Endothelial cell (in vitro differentiated cells): ENCODE measurements at regions not wholly inside any gene's neighbourhood (a gene's known extent, or its start where the extent isn't known, plus 50 kb on each side); places are given as distances from the start of the nearest gene placed in this dataset.

Experiments
- DNase-seq: peaks from one replicate; pipeline ENCODE4 v3.0.0; 2021; ENCODE audit warnings: low spot score
- H3K27ac Mint-ChIP-seq: one replicate; pipeline ENCODE4 v1.8.0; 2021; ENCODE audit warnings: mixed read lengths, inconsistent platforms; ENCODE audit not compliant: unreplicated experiment
- H3K27me3 Mint-ChIP-seq: one replicate; pipeline ENCODE4 v1.8.0; 2021; ENCODE audit warnings: mild to moderate bottlenecking, moderate library complexity, mixed read lengths, inconsistent platforms; ENCODE audit not compliant: unreplicated experiment
- H3K36me3 Mint-ChIP-seq: one replicate; pipeline ENCODE4 v1.8.0; 2021; ENCODE audit warnings: mild to moderate bottlenecking, low read depth, mixed read lengths, inconsistent platforms; ENCODE audit not compliant: unreplicated experiment
- H3K4me1 Mint-ChIP-seq: one replicate; pipeline ENCODE4 v1.8.0; 2021; ENCODE audit warnings: mild to moderate bottlenecking, mixed read lengths, inconsistent platforms; ENCODE audit not compliant: unreplicated experiment
- H3K4me3 Mint-ChIP-seq: one replicate; pipeline ENCODE4 v1.8.0; 2021; ENCODE audit warnings: mild to moderate bottlenecking, mixed read lengths, inconsistent platforms; ENCODE audit not compliant: unreplicated experiment
- H3K9me3 Mint-ChIP-seq: one replicate; pipeline ENCODE4 v1.8.0; 2021; ENCODE audit warnings: mixed read lengths, inconsistent platforms; ENCODE audit not compliant: unreplicated experiment
- CTCF ChIP-seq: fragments of 200-600 bp; sonication (generic); IDR thresholded peaks from one replicate; pipeline ENCODE4 v1.5.0; 2021; ENCODE audit warnings: antibody characterized with exemption; ENCODE audit not compliant: unreplicated experiment

- no peak overlapping the region for H3K4me3 Mint-ChIP-seq
- peaks cover 3% of the 10 kb centered on the region for H3K36me3 Mint-ChIP-seq
- H3K27me3 Mint-ChIP-seq, result peaks cover 2% of the 10 kb centered on the region
- H3K9me3 Mint-ChIP-seq, result no peaks in the 10 kb centered on the region
- no peak for TF ChIP-seq CTCF
- no peak overlapping the region for H3K27ac Mint-ChIP-seq
- H3K4me1 Mint-ChIP-seq, result peaks cover 13% of the 10 kb centered on the region
- DNase-seq, result no peak
These were observed 274.1 kb upstream of the SMIM30 start for GRCh38 chr7:113392421-113392820.

GRCh38 chr7:113389112-113389646 is 270.8 kb upstream of the SMIM30 start:
- Mint-ChIP-seq H3K36me3 (peaks cover 3% of the 10 kb centered on the region), H3K9me3 (no peaks in the 10 kb centered on the region), H3K4me1 (peaks cover 6% of the 10 kb centered on the region), H3K4me3 (no peak overlapping the region), H3K27me3 (peaks cover 2% of the 10 kb centered on the region), H3K27ac (no peak overlapping the region)
- DNase-seq, result no peak
- no peak for TF ChIP-seq CTCF

GRCh38 chr7:113383638-113384037 is 265.3 kb upstream of the SMIM30 start:
- Mint-ChIP-seq H3K27me3 (no peaks in the 10 kb centered on the region), H3K27ac (no peak overlapping the region), H3K4me1 (peaks cover 2% of the 10 kb centered on the region), H3K4me3 (no peak overlapping the region), H3K36me3 (no peaks in the 10 kb centered on the region), H3K9me3 (no peaks in the 10 kb centered on the region)
- DNase-seq, result no peak
- TF ChIP-seq CTCF, result no peak

GRCh38 chr7:113379746-113380145 is 261.4 kb upstream of the SMIM30 start:
- H3K27ac Mint-ChIP-seq, result no peak overlapping the region
- no peak overlapping the region for H3K4me3 Mint-ChIP-seq
- H3K36me3 Mint-ChIP-seq, result no peaks in the 10 kb centered on the region
- H3K9me3 Mint-ChIP-seq, result no peaks in the 10 kb centered on the region
- DNase-seq, result no peak
- H3K27me3 Mint-ChIP-seq, result no peaks in the 10 kb centered on the region
- TF ChIP-seq CTCF, result no peak
- H3K4me1 Mint-ChIP-seq, result peaks cover 2% of the 10 kb centered on the region

- DNase-seq, result no peak
- Mint-ChIP-seq H3K4me1 (peaks cover 2% of the 10 kb centered on the region), H3K4me3 (no peak overlapping the region), H3K9me3 (no peaks in the 10 kb centered on the region), H3K27me3 (no peaks in the 10 kb centered on the region), H3K36me3 (no peaks in the 10 kb centered on the region), H3K27ac (no peak overlapping the region)
- no peak for TF ChIP-seq CTCF
These were observed 256.6 kb upstream of the SMIM30 start for GRCh38 chr7:113374955-113375354.
